GM23338 (cell line): ENCODE measurements at regions not wholly inside any gene's neighbourhood (a gene's known extent, or its start where the extent isn't known, plus 50 kb on each side); places are given as distances from the start of the nearest gene placed in this dataset.
A peak's percentile ranks its signal among the peaks of the same experiment; 100 is the strongest.

Source experiments
- ATAC-seq: fragments of 200-7000 bp; cut with Tn5 transposase; 3 replicates; pipeline ENCODE4 v1.9.1; 2020
- DNase-seq: peaks from one replicate; pipeline ENCODE4 v3.0.0-alpha.2; 2015; ENCODE audit warnings: low spot score
- H2AFZ ChIP-seq: fragments of 200-600 bp; sonication (generic); 2 replicates; pipeline ENCODE4 v1.8.0; 2016; ENCODE audit warnings: antibody characterized with exemption, mild to moderate bottlenecking, moderate library complexity
- H3F3A ChIP-seq: fragments of 200-600 bp; sonication (generic); replicated peaks from 2 replicates; pipeline ENCODE4 v1.8.0; 2017; ENCODE audit warnings: antibody characterized with exemption, mixed run types, low read depth
- H3K27ac ChIP-seq: fragments of 200-600 bp; sonication (generic); 2 replicates; pipeline ENCODE4 v1.6.1; 2016; ENCODE audit warnings: low read depth
- H3K27me3 ChIP-seq: fragments of 200-600 bp; sonication (generic); 2 replicates; pipeline ENCODE4 v1.8.0; 2016; ENCODE audit warnings: mild to moderate bottlenecking, mixed run types, moderate library complexity; ENCODE audit not compliant: insufficient read depth
- H3K36me3 ChIP-seq: fragments of 200-600 bp; sonication (generic); 2 replicates; pipeline ENCODE4 v1.8.0; 2016; ENCODE audit warnings: mild to moderate bottlenecking; ENCODE audit not compliant: insufficient read depth
- H3K4me1 ChIP-seq: fragments of 200-600 bp; sonication (generic); 2 replicates; pipeline ENCODE4 v1.8.0; 2016; ENCODE audit warnings: mild to moderate bottlenecking, moderate library complexity; ENCODE audit not compliant: insufficient read depth
- H3K4me2 ChIP-seq: fragments of 200-600 bp; sonication (generic); 2 replicates; pipeline ENCODE4 v1.7.1; 2017; ENCODE audit warnings: mixed run types
- H3K4me3 ChIP-seq: fragments of 200-600 bp; sonication (generic); 2 replicates; pipeline ENCODE4 v1.6.1; 2016; ENCODE audit warnings: mixed run types
- H3K79me2 ChIP-seq: fragments of 200-600 bp; sonication (generic); replicated peaks from 2 replicates; pipeline ENCODE4 v1.8.0; 2017; ENCODE audit warnings: mild to moderate bottlenecking; ENCODE audit not compliant: insufficient read depth
- H3K9me2 ChIP-seq: fragments of 200-600 bp; sonication (generic); 2 replicates; pipeline ENCODE4 v1.8.0; 2017; ENCODE audit not compliant: insufficient read depth
- H4K20me1 ChIP-seq: fragments of 200-600 bp; sonication (generic); replicated peaks from 2 replicates; pipeline ENCODE4 v1.8.0; 2017; ENCODE audit warnings: mild to moderate bottlenecking; ENCODE audit not compliant: insufficient read depth
- H3K27ac Mint-ChIP-seq: 2 replicates; pipeline ENCODE4 v1.8.0; 2020; ENCODE audit warnings: inconsistent platforms, mild to moderate bottlenecking, moderate library complexity, mixed read lengths
- H3K27me3 Mint-ChIP-seq: 3 replicates; pipeline ENCODE4 v1.8.0; 2022; ENCODE audit warnings: low read depth, mild to moderate bottlenecking, moderate library complexity, mixed read lengths, inconsistent platforms; ENCODE audit not compliant: insufficient read depth, poor library complexity
- H3K36me3 Mint-ChIP-seq: 3 replicates; pipeline ENCODE4 v1.8.0; 2021; ENCODE audit warnings: low read depth, mild to moderate bottlenecking, inconsistent platforms, moderate library complexity, mixed read lengths
- H3K4me1 Mint-ChIP-seq: 3 replicates; pipeline ENCODE4 v1.8.0; 2020; ENCODE audit warnings: mild to moderate bottlenecking, inconsistent platforms, mixed read lengths
- H3K4me3 Mint-ChIP-seq: 3 replicates; pipeline ENCODE4 v1.8.0; 2021; ENCODE audit warnings: moderate library complexity, mild to moderate bottlenecking, inconsistent platforms, mixed read lengths
- H3K9me3 Mint-ChIP-seq: 3 replicates; pipeline ENCODE4 v1.8.0; 2020; ENCODE audit warnings: moderate library complexity, mild to moderate bottlenecking, inconsistent platforms, mixed read lengths
- CREB1 ChIP-seq: fragments of 250-450 bp; sonication (Bioruptor Pico); IDR thresholded peaks from 2 replicates; pipeline ENCODE4 v1.5.0; 2020; ENCODE audit warnings: low read depth, mild to moderate bottlenecking, moderate library complexity
- ETS1 ChIP-seq: IDR thresholded peaks from 2 replicates; pipeline ENCODE4 v1.6.1; 2016; ENCODE audit warnings: antibody characterized with exemption
- EZH2 ChIP-seq: fragments of 200-600 bp; sonication (generic); IDR thresholded peaks from one replicate; pipeline ENCODE4 v1.8.0; 2017; ENCODE audit warnings: antibody characterized with exemption, mild to moderate bottlenecking, low read depth; ENCODE audit not compliant: unreplicated experiment
- JUNB ChIP-seq: IDR thresholded peaks from one replicate; pipeline ENCODE4 v1.6.1; 2016; ENCODE audit warnings: antibody characterized with exemption; ENCODE audit not compliant: unreplicated experiment
- NANOG ChIP-seq: IDR thresholded peaks from 2 replicates; pipeline ENCODE4 v1.6.1; 2016; ENCODE audit warnings: antibody characterized with exemption, borderline replicate concordance
- POLR2AphosphoS5 ChIP-seq: IDR thresholded peaks from 2 replicates; pipeline ENCODE4 v1.6.1; 2016; ENCODE audit warnings: antibody characterized with exemption, low read depth
- STAT1 ChIP-seq: IDR thresholded peaks from one replicate; pipeline ENCODE4 v1.6.1; 2016; ENCODE audit warnings: antibody characterized with exemption; ENCODE audit not compliant: unreplicated experiment
- ZNF114 ChIP-seq: fragments of 250-450 bp; sonication (Bioruptor Pico); IDR thresholded peaks from 2 replicates; pipeline ENCODE4 v1.5.0; 2020; ENCODE audit warnings: mild to moderate bottlenecking, moderate library complexity
- ZNF331 ChIP-seq: fragments of 250-450 bp; sonication (Bioruptor Pico); IDR thresholded peaks from 2 replicates; pipeline ENCODE4 v1.5.0; 2020; ENCODE audit warnings: low read depth, mild to moderate bottlenecking, moderate library complexity
- ZNF462 ChIP-seq: fragments of 250-450 bp; sonication (Bioruptor Pico); IDR thresholded peaks from 2 replicates; pipeline ENCODE4 v1.5.0; 2020; ENCODE audit warnings: mild to moderate bottlenecking, moderate library complexity

DNA sequence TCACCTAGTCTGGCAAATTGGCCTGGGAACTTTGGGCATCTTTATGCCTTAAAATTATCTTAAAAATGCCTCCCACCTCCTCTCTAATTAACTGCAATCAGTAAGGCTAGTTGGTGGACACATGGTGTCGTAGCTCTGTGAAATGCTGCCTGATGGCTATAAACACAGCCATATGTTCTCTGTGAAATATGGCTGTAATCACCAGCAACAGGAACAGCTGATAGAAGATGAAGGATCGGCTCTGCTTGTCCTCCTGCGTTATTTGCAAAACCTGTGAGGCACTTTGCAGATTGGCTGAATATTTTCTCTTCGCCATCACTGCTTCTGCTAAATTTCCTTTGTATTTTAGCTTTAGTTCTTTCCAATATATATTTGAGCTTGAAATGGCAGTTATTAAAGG lies 419.6 kb downstream of the RWDD3 start:
- Mint-ChIP-seq H3K36me3 (no peaks in the 10 kb centered on the region), H3K4me3 (no peak overlapping the region), H3K27ac (no peak overlapping the region), H3K4me1 (peaks cover 5% of the 10 kb centered on the region; the same call in 2 of the 3 replicates), H3K27me3 (no peaks in the 10 kb centered on the region), H3K9me3 (no peaks in the 10 kb centered on the region)
- H3K79me2 ChIP-seq, result no peaks in the 10 kb centered on the region
- H3K27me3 ChIP-seq, result no peaks in the 10 kb centered on the region
- H3K4me2 ChIP-seq, result no peak overlapping the region
- no peaks in the 10 kb centered on the region for H3F3A ChIP-seq
- DNase-seq (no peak), ATAC-seq (no peak)
- H3K9me2 ChIP-seq, result peaks cover 4% of the 10 kb centered on the region; the same call in 1 of the 2 replicates
- peak overlapping the region; percentile 83; the same call in 1 of the 2 replicates for H2AFZ ChIP-seq
- no peaks in the 10 kb centered on the region for H4K20me1 ChIP-seq
- H3K27ac ChIP-seq, result no peak overlapping the region
- no peaks in the 10 kb centered on the region for H3K4me1 ChIP-seq
- no peak for TF ChIP-seq NANOG
- TF ChIP-seq STAT1, result no peak
- no peak for TF ChIP-seq JUNB
- no peak for TF ChIP-seq ZNF114 (CRISPR knock-in tag)
- TF ChIP-seq ETS1, result no peak
- no peak for TF ChIP-seq CREB1 (CRISPR knock-in tag)
- no peak for TF ChIP-seq EZH2
- TF ChIP-seq POLR2AphosphoS5, result no peak
- TF ChIP-seq ZNF331, result no peak
- no peaks in the 10 kb centered on the region for H3K36me3 ChIP-seq
- H3K4me3 ChIP-seq, result no peak overlapping the region

GRCh38 chr1:95655321-95656020 lies 421.5 kb downstream of the RWDD3 start:
- Mint-ChIP-seq H3K4me3 (no peak overlapping the region), H3K36me3 (no peaks in the 10 kb centered on the region), H3K27ac (no peak overlapping the region), H3K9me3 (no peaks in the 10 kb centered on the region), H3K4me1 (peaks cover 5% of the 10 kb centered on the region; the same call in 2 of the 3 replicates), H3K27me3 (no peaks in the 10 kb centered on the region)
- H2AFZ ChIP-seq, result peak overlapping the region; percentile 65
- no peaks in the 10 kb centered on the region for H3K36me3 ChIP-seq
- no peak overlapping the region for H3K27ac ChIP-seq
- peaks cover 4% of the 10 kb centered on the region; the same call in 1 of the 2 replicates for H3K9me2 ChIP-seq
- no peaks in the 10 kb centered on the region for H4K20me1 ChIP-seq
- ATAC-seq (no peak), DNase-seq (peak; percentile 3)
- no peaks in the 10 kb centered on the region for H3F3A ChIP-seq
- TF ChIP-seq STAT1 (no peak), ZNF331 (no peak), POLR2AphosphoS5 (no peak), CREB1 (CRISPR knock-in tag) (no peak), ZNF462 (CRISPR knock-in tag) (no peak), NANOG (no peak), JUNB (no peak), EZH2 (no peak)
- no peaks in the 10 kb centered on the region for H3K4me1 ChIP-seq
- no peaks in the 10 kb centered on the region for H3K27me3 ChIP-seq
- no peak overlapping the region for H3K4me2 ChIP-seq
- H3K4me3 ChIP-seq, result no peak overlapping the region
- no peaks in the 10 kb centered on the region for H3K79me2 ChIP-seq
